ENCODE measurements at regions not wholly inside any gene's neighbourhood (a gene's known extent, or its start where the extent isn't known, plus 50 kb on each side); places are given as distances from the start of the nearest gene placed in this dataset.

DNA sequence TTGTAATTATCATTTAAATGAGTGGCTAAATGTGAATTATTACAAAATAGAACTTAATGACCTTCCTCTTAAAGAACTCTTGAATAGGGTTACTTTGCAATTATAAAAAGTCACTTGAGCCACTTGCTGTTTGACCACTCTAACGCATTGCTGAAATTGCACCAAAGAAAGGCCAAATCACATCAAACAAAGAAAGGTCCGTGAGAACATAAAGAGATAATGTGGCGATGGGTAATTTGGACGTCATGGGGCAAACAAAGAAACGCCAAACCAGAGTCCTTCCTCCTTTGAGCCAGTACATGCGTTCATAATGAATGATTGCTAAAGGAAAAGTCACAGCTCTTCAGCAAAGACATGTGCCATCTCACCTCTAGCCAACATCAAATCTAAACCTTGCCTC lies 229.8 kb upstream of the STS start:
- DNase-seq (ENCODE audit: missing footprints), result no peak
- ATAC-seq, result no peak
- intact Hi-C loops (cut with DNase I), result no loop called here

DNA sequence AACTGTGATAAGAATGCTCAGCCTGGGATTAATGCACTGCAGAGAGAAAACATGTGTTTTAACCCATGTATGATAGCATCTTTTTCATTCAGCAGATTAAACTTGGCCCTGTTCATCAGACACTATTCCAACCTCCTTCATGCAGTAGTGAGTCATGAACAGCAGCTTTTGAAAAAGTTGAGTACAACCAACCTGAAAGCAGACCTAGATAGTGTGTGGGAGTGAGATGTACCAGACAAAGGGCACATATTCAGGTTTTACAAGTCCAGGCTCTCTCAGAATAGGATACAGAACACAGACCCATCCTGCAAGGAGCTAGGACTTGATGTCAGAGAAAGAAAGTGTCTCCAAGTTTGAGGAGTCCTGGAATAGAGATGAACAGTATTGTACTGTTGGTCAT lies 237.3 kb upstream of the STS start:
- ATAC-seq (no peak), DNase-seq (ENCODE audit: missing footprints) (no peak)
- intact Hi-C loops (cut with DNase I), result no loop called here

DNA sequence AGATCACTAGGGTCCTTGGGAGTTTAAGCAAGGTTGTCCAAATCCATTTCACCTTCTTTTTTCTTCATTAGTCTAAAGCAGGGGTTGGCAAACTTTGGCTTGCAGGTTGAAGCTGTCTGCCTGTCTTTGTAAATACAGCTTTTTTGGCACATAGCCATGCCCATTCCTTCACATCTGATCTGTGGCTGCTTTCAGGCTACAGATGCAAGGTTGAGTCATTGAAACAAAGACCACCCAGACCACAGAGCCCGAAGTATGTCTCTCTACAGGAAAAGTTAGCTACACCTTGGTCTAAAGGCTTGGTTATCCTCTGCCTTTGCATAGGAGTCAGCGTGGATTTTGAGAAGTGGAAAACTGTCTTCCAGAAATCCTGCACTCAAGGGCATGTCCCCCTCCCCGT lies 238.1 kb upstream of the STS start:
- ATAC-seq, result no peak
- no peak for DNase-seq (ENCODE audit: missing footprints)
- intact Hi-C loops (cut with DNase I), result no loop called here

DNA sequence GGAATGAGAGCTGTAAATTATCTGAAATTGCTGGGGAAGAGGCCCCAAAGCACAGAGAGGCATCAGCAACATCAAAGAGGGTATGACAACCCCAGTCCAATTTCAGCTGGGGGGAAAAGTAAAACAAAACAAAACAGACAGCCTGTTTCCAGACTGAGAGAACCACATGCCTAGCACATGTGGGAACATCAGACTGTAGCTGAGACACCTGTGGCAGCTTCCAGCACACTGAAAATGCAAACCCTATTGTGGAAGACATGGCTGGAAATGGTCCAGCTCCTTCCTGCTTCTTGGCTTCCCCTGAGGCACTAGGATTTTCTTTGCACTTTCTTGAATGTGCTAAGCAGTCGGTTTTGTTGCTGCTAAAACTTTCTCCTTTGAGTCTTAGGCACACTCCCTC lies 240.9 kb upstream of the STS start:
- ATAC-seq (no peak), DNase-seq (ENCODE audit: missing footprints) (no peak)
- intact Hi-C loops (cut with DNase I), result no loop called here

DNA sequence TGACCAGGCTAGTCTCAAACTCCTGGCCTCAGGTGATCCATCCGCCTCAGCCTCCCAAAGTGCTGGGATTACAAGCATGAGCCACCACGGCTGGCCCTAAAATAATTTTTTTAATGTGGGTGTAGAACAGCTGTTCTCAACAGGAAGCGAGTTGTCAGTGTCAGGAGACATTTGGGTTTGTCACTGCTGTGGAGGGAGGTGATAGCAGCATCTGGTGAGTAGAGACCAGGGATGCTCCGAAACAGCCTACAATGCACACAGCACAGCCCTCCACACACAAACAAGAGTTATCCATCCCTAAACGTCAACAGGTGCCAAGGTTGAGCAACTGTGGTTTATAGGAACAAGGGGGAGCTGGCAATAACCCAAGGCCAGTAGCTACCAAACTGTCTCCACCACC lies 243.4 kb upstream of the STS start:
- no peak for ATAC-seq
- DNase-seq (ENCODE audit: missing footprints), result no peak
- intact Hi-C loops (cut with DNase I), result no loop called here

DNA sequence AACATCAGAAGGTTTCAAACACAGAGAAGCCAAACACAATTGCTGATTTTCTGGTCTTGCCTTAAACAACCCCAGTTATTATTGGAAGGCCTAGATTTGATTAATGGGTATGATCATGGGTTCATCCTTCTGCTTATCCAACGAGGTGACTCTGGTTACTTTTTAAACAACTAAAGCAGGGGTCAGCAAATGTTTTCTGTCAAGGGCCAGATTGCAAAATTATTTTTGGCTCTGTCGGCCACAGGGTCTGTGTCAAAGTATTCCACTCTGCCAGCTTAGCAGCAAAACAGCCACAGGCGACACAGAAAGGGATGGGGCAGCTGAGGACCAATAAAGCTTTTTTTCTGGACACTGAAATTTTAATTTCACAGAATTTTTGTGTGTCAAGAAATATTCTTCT lies 249.1 kb upstream of the STS start:
- no peak for DNase-seq (ENCODE audit: missing footprints)
- intact Hi-C loops (cut with DNase I), result no loop called here
- no peak for ATAC-seq

DNA sequence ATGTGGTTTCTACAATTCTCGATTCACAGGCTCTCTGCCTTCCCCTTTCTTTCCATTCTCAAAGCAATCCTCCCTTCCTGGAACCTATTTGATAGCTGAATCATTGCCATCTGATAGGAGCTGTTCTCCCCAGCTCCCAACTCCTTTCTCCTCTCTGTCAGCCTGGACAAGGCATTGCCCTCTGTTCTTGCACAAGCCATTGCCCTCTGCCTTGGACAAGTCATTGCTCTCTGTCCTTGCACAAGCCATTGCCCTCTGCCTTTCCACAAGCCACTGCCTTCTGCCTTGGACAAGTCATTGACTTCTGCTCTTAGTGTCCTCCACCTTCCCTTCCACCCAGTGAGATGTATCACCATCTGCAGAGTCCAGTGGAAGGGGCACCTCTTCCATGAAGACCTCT lies 256.1 kb upstream of the STS start:
- DNase-seq (ENCODE audit: missing footprints) (no peak), ATAC-seq (no peak)
- intact Hi-C loops (cut with DNase I), result no loop called here

DNA sequence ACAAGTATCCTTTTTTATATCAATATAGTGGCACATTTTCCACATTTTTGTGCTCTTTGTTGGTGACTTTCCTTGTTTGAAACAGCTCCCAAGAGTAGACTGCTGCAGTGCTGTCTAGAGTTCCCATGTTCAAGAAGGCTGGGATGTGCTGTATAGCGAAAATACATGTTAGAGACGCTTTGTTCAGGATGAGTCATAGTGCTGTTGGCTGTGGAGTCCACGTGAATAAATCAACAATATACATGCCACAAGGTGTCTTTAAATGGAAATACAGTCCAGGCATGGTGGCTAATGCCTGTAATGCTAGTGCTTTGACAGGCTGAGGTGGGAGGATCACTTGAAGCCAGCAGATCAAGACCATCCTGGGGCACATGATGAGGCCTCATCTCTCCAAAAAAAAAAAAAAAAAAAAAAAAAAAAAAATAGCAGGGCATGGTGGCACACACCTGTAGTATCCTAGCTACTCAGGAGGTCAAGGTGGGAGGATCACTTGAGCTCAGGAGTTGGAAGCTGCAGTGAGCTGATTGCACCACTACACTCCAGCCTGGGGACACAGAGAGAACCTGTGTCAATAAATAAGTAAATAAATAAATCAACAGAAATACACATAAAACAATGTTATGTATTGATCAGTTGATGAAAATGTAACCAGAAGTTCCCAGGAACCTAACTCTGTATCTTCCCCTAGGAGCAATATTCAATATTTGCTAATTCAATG lies 256.8 kb upstream of the STS start:
- DNase-seq (ENCODE audit: missing footprints) (no peak), ATAC-seq (no peak)
- intact Hi-C loops (cut with DNase I), result no loop called here

DNA sequence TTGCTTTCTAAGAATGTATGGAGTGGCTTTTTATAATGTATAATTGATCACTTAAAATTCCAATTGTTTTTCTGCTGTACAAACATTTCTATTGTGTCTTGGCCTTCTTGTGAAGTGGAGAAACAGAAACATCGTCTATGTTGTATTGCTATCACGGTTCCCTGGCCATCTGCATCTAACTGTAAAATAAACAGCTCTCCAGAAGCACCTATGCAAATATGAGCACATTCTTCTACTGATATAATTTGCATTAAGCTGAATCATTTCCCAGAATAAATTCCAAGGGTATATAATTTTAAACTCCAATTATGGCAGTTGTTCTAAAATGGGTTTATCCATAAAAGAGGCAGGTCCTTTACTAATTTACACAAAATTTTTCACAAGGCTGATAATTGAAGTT lies 261.6 kb upstream of the STS start:
- DNase-seq (ENCODE audit: missing footprints), result no peak
- intact Hi-C loops (cut with DNase I), result no loop called here
- ATAC-seq, result no peak

DNA sequence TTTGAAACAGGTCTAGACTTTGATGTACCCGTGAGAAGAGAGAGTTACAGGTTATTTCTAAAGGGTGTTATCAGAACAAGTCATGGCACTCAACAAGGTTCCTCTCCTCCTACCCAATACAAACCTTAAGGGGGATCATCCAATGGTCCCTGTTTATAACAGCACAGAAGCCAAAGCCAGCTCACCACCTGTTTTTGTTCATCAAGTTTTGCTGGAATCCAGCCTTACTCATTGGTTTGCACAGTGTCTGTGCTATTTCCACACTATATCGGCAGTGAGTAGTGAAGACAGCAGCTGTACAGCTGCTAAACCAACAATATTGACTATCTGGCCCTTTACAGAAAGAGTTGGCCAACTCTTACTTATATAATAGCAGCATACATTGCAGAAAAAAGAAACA lies 262.1 kb upstream of the STS start:
- intact Hi-C loops (cut with DNase I), result no loop called here
- no peak for ATAC-seq
- no peak for DNase-seq (ENCODE audit: missing footprints)

DNA sequence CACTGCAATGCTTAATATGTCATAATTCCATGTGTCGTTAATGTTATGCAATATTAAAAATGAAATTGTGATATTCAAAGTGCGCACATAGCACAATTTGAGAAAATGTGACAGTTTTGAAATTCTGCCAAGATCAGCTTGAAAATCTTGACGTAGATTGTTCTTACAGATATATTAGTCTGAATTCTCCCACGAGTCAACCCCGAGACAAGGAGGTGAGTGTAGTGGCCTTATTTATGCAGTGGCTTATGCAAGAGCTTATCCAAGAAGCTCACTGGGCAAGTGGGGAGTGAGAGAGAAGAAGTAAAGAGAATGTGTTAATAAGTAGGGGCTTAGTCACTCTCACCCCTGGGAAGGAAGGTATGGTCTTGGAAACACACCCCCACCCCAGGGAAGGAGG lies 286.1 kb upstream of the STS start:
- ATAC-seq (no peak), DNase-seq (ENCODE audit: missing footprints) (no peak)
- intact Hi-C loops (cut with DNase I), result no loop called here

DNA sequence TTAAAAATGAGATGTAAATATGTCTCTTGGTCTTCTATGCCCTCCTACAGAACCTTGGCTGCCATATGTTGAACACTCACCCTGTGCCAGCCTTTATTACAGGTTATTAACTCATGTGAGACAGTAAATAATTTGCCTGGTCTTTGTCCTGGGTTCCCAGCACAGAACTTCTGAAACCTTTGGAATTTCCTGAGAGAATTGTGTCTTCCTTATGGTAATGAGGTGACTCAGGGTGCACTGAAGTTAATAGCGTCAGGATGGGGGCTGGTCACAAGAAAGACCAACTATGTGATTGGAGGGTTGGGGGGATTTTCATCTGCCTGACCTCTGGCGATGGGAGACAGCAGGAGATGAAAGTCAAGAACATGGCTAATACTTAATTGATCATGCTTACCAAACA lies 289.8 kb upstream of the STS start:
- intact Hi-C loops (cut with DNase I), result no loop called here

DNA sequence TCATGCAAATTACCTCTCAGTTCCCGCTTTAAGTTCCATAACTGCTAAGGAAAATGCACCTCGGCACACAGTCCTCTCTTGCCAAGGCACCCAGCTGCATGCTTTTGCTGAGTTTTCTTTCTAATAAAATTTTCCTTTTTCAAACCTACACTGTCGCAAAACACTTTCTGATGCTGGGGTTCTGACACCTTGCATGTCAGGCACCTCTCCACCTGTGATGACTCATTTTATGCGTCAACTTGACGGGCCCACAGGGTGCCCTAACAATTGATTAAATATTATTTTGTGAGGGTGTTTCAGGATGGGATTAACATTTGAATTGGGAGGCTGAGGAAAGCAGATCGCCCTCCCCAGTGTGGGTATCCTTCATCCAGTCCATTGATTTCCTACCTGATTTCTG lies 291.0 kb upstream of the STS start:
- no peak for ATAC-seq
- DNase-seq (ENCODE audit: missing footprints), result no peak
- intact Hi-C loops (cut with DNase I), result no loop called here

More for the DNA sequence above, 289.8 kb upstream of the STS start:
- no peak for ATAC-seq
- DNase-seq (ENCODE audit: missing footprints), result no peak

DNA sequence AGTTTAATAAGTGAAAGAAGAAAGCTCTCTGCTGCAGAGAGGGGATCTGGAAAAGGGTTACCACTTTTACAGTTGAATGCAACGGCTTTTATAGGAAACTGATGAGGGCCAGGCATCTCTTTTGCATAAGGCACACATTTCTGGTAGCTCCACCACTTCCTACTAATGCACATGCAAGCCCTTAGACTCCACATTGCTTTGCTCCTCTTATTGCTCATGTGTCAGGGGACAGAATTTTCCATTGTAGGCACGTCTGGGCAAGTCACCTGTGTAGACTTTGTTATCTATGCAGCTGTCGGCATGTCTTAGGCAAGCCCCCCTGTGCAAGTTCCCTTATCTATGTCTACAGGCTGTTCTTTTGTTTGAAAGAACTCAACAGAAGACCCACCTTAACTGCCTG lies 294.6 kb upstream of the STS start:
- no peak for ATAC-seq
- intact Hi-C loops (cut with DNase I), result no loop called here
- no peak for DNase-seq (ENCODE audit: missing footprints)

DNA sequence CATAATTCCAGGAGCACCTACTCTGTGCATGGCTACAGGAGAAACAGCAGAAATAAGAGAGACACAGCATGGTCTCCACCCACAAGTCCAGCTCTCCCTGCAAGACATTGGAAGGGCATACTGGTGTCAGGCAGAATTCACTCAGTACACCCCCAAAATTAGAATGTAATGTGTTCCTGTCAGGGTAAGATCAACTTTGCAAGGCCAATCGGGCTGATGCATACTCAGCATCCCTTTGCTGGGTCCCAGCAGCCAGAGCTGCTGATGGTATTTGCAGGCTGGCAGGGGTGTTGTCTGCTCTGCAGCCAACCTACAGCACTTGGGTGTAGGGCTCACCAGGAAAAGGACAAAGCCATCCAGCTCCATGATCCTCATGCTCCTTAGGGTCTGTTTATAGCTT lies 295.4 kb upstream of the STS start:
- ATAC-seq, result no peak
- intact Hi-C loops (cut with DNase I), result no loop called here
- no peak for DNase-seq (ENCODE audit: missing footprints)

DNA sequence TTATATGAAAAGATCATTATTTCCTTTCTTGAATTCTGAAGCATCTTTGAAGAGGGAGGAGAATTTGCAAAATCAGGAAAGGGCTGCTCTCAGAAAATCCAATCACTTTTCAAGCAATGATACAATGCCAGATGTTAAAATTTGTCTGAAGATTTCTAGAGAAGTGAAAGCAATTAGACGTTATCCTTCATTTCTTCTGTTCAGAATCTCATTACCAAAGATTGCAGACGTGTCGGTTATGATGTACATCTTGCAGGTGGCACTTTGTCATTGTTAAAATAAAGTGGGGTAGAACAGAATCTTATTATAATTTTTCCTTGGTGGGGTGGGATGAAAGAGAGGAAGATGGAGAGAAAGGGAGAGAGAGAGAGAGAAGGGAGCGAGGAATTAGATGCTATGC lies 296.4 kb upstream of the STS start:
- intact Hi-C loops (cut with DNase I), result no loop called here
- ATAC-seq (no peak), DNase-seq (ENCODE audit: missing footprints) (no peak)

DNA sequence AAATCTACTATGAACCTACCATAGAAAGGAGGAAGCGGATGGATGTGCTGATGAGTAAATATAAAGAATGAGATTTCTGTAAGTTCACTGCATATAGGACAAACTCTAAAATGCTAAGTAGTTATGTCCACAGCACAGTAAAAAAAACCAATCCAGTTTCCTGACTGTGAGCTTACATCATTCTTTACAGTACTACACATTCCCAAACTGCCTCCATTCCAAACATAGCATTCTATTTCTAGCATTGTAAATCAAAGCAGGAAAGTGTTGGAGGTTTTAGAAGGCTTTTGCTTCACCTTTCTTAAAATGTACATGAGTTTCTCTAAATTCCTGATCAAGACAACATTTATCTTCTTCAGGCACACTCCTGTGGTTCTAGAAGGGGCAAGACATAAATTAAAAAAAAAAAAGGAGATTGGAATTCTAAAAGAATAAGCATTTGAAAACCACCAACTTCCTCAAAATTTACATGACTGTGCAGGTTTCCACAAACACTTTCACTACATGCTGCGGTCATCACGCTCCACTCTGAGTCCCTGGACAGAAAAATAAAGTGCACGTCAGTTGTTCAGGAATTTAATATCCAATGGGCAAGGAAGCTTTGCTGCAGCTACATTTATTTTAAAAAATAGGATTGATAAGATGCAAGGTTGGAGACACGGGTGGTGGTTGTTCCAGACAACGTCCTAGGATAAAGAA lies 297.6 kb upstream of the STS start:
- intact Hi-C loops (cut with DNase I), result no loop called here
- ATAC-seq (no peak), DNase-seq (ENCODE audit: missing footprints) (no peak)

DNA sequence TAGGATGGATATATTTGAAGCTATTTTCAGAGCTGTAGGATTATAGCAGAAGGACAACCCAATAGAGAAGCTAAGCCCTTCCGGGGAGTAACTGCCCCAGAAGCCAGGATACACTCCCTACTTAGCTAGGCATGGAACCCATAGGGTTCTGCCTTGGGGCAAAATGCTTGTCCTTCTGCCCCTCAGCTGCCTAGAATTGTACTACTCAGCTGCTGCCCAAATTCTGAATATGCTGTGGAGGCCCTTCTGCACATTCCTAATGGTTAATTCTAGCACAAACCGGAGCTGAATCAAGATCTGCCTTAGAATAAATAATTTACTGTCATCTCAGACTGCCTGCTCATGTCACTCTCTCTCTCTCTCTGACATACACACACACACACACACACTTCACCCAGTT lies 297.7 kb upstream of the VCX3A start:
- intact Hi-C loops (cut with DNase I), result no loop called here
- DNase-seq (ENCODE audit: missing footprints) (no peak), ATAC-seq (no peak)

DNA sequence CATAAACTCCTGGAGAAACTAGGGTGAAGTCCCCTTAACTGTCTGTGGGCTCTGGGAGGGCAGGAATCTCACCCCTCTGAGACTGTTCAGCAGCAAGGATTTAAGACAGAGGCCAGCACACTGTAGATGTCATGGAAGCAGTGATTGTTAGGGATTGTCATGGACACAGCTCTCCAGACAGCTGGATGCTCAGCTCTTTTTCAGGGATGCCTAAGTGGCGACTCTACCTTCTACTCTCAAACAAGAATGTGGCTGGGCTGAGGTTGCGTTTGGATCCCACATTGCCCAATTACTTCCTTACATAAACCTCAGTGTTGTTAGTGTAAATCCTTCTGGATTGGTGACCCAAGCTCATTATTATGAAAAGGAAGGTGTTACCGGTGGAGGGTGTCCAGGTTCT lies 291.9 kb upstream of the VCX3A start:
- intact Hi-C loops (cut with DNase I), result no loop called here
- ATAC-seq (no peak), DNase-seq (ENCODE audit: missing footprints) (no peak)

DNA sequence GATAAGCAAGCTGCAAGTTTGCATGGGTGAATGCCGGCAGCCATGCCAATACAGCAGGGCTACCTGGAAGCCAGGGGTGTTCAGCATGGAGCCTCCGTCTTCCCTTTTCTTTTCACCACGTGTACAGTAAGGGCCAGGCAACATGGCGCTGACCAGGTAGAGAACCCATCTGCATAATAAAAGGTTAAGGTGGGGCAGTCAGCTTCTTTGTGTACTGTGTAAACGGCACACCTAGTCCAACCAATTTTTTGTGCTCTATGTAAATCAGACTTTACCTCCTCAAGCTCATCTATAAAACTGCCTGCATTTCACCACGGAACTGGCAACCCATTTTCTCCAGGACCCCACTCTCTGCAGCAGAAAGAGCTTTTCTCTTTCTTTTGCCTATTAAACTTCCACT lies 286.8 kb upstream of the VCX3A start:
- no peak for DNase-seq (ENCODE audit: missing footprints)
- ATAC-seq, result no peak
- intact Hi-C loops (cut with DNase I), result no loop called here

DNA sequence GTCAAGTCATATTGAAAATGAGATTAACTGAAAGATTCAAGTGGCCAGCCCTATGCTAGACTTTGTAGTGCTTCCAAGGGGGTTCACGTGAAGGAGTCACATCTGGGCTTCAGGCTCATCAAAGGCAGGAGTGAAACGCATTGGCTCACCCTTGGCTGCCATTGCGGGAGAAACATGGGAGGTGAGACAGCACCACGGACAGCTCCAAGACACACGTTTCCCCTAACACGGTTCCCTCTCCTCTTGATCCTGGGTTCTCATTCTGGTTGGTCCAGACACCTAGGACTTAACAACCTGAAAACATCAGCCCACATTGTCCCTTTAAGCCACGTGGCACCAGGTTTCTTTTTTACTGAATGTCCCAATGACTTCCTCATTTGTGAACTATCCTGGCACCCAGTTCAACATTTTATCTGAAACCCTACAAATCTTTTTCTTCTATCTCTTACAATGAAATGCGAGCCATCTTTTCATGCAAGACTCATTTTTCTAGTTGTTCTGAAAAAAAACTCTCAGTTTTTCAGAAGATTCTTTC lies 279.0 kb upstream of the VCX3A start:
- intact Hi-C loops (cut with DNase I), result no loop called here
- DNase-seq (ENCODE audit: missing footprints), result no peak
- no peak for ATAC-seq
